ENCODE measurements at regions not wholly inside any gene's neighbourhood (a gene's known extent, or its start where the extent isn't known, plus 50 kb on each side); places are given as distances from the start of the nearest gene placed in this dataset.

- H3K36me3 ChIP-seq: no peaks in the 10 kb centered on the region
- no peaks in the 10 kb centered on the region for H3K4me1 ChIP-seq
- ATAC-seq (no peak), DNase-seq (no peak)
- no peaks in the 10 kb centered on the region for H3K27me3 ChIP-seq
- intact Hi-C loops (cut with DNase I; ENCODE audit: low total_unique reads): no loop called here
- TF ChIP-seq CTCF (IDR thresholded peaks at IDR 0.05 in 4 of 5, conservative IDR thresholded peaks at IDR 0.05 in 1 of 5): no peak
- no peak overlapping the region for H3K4me3 ChIP-seq
- no peaks in the 10 kb centered on the region for H3K9me3 ChIP-seq
- H3K27ac ChIP-seq: no peak overlapping the region
- in situ Hi-C loops (cut with MboI; ENCODE audit: low sequenced_read_pairs in 4 of 4): loop anchor here in 1 of 4 donors (25.0 kb wide), 1 partner anchor 165 kb away; no protein-coding TSS in a partner anchor
Observed at GRCh38 chr20:21027569-21027968, 78.6 kb downstream of the LINC00237 start.

GRCh38 chr20:21026951-21027350, 79.2 kb downstream of the LINC00237 start:
- in situ Hi-C loops (cut with MboI; ENCODE audit: low sequenced_read_pairs in 4 of 4): loop anchor here in 1 of 4 donors (25.0 kb wide), 1 partner anchor 165 kb away; no protein-coding TSS in a partner anchor
- no peaks in the 10 kb centered on the region for H3K36me3 ChIP-seq
- intact Hi-C loops (cut with DNase I; ENCODE audit: low total_unique reads): no loop called here
- ATAC-seq: no peak
- no peaks in the 10 kb centered on the region for H3K4me1 ChIP-seq
- H3K4me3 ChIP-seq: no peak overlapping the region
- no peaks in the 10 kb centered on the region for H3K9me3 ChIP-seq
- DNase-seq: no peak
- H3K27me3 ChIP-seq: no peaks in the 10 kb centered on the region
- no peak for TF ChIP-seq CTCF (IDR thresholded peaks at IDR 0.05 in 4 of 5, conservative IDR thresholded peaks at IDR 0.05 in 1 of 5)
- no peak for TF ChIP-seq POLR2A (IDR thresholded peaks at IDR 0.05)
- H3K27ac ChIP-seq: no peak overlapping the region

- ATAC-seq: no peak
- Histone ChIP-seq H3K36me3 (no peaks in the 10 kb centered on the region), H3K27ac (no peak overlapping the region), H3K4me1 (no peaks in the 10 kb centered on the region), H3K27me3 (peaks cover 10 to 14% (median 12%) of the 10 kb centered on the region in 3 donors), H3K9me3 (no peaks in the 10 kb centered on the region), H3K4me3 (no peak overlapping the region)
- TF ChIP-seq POLR2A (IDR thresholded peaks at IDR 0.05) (no peak), CTCF (IDR thresholded peaks at IDR 0.05 in 4 of 5, conservative IDR thresholded peaks at IDR 0.05 in 1 of 5) (no peak)
- DNase-seq: no peak
- in situ Hi-C loops (cut with MboI; ENCODE audit: low sequenced_read_pairs in 4 of 4) (no loop called here), intact Hi-C loops (cut with DNase I; ENCODE audit: low total_unique reads) (no loop called here)
Observed at GRCh38 chr20:21024420-21024819, 81.7 kb downstream of the LINC00237 start.

GRCh38 chr20:21022925-21023324, 83.2 kb downstream of the LINC00237 start:
- no peak overlapping the region for H3K4me3 ChIP-seq
- H3K36me3 ChIP-seq: no peaks in the 10 kb centered on the region
- TF ChIP-seq CTCF (IDR thresholded peaks at IDR 0.05 in 4 of 5, conservative IDR thresholded peaks at IDR 0.05 in 1 of 5): no peak
- TF ChIP-seq POLR2A (IDR thresholded peaks at IDR 0.05): no peak
- no peak overlapping the region for H3K27ac ChIP-seq
- DNase-seq (no peak), ATAC-seq (no peak)
- H3K27me3 ChIP-seq: peaks cover 10 to 14% (median 14%) of the 10 kb centered on the region in 3 donors
- in situ Hi-C loops (cut with MboI; ENCODE audit: low sequenced_read_pairs in 4 of 4) (no loop called here), intact Hi-C loops (cut with DNase I; ENCODE audit: low total_unique reads) (no loop called here)
- H3K4me1 ChIP-seq: no peaks in the 10 kb centered on the region
- H3K9me3 ChIP-seq: no peaks in the 10 kb centered on the region

GRCh38 chr20:21021472-21021790, 84.7 kb downstream of the LINC00237 start:
- Histone ChIP-seq H3K27ac (no peak overlapping the region), H3K4me3 (no peak overlapping the region), H3K9me3 (no peaks in the 10 kb centered on the region), H3K36me3 (no peaks in the 10 kb centered on the region), H3K27me3 (peaks cover 10 to 14% (median 14%) of the 10 kb centered on the region in 3 donors), H3K4me1 (no peaks in the 10 kb centered on the region)
- in situ Hi-C loops (cut with MboI; ENCODE audit: low sequenced_read_pairs in 4 of 4) (no loop called here), intact Hi-C loops (cut with DNase I; ENCODE audit: low total_unique reads) (no loop called here)
- no peak for ATAC-seq
- no peak for DNase-seq
- TF ChIP-seq POLR2A (IDR thresholded peaks at IDR 0.05): no peak
- TF ChIP-seq CTCF (IDR thresholded peaks at IDR 0.05 in 4 of 5, conservative IDR thresholded peaks at IDR 0.05 in 1 of 5): no peak
